Hematopoietic multipotent progenitor cell treated with erythropoietin and hydrocortisone succinate and interleukin-3 and kit ligand, for 8 days (in vitro differentiated cells): ENCODE measurements at regions not wholly inside any gene's neighbourhood (a gene's known extent, or its start where the extent isn't known, plus 50 kb on each side); places are given as distances from the start of the nearest gene placed in this dataset.
"Not testable (repeated sequence)": the region's sequence is repeated elsewhere in the genome, so short reads cannot be mapped to it uniquely, and the experiment has no call there.

Experiments used
- DNase-seq: peaks from one replicate; pipeline ENCODE4 v3.0.0-alpha.2; 2015

GRCh38 chr11:45000918-45001317 is 50.2 kb upstream of the TP53I11 start:
- no peak for DNase-seq

- DNase-seq, result no peak
Observed at GRCh38 chr11:45001466-45002165, 50.9 kb upstream of the TP53I11 start.

- no peak for DNase-seq
Observed at GRCh38 chr11:45005106-45005505, 54.4 kb upstream of the TP53I11 start.

- no peak for DNase-seq
Observed at GRCh38 chr11:45007011-45007410, 56.3 kb upstream of the TP53I11 start.

- DNase-seq, result not testable (repeated sequence)
Observed at GRCh38 chr11:45015983-45016382, 65.3 kb upstream of the TP53I11 start.

- DNase-seq, result not testable (repeated sequence)
Observed at GRCh38 chr11:45016446-45016845, 65.8 kb upstream of the TP53I11 start.

- no peak for DNase-seq
Observed at GRCh38 chr11:45017329-45017728, 66.6 kb upstream of the TP53I11 start.

- DNase-seq, result no peak
Observed at GRCh38 chr11:45021001-45021400, 70.3 kb upstream of the TP53I11 start.

- no peak for DNase-seq
Observed at GRCh38 chr11:45021692-45022141, 71.0 kb upstream of the TP53I11 start.

- DNase-seq, result no peak
Observed at GRCh38 chr11:45022294-45023064, 71.8 kb upstream of the TP53I11 start.

- DNase-seq, result no peak
Observed at GRCh38 chr11:45023065-45023365, 72.3 kb upstream of the TP53I11 start.

- DNase-seq, result no peak
Observed at GRCh38 chr11:45024316-45024715, 73.6 kb upstream of the TP53I11 start.

GRCh38 chr11:45024846-45025588 is 74.3 kb upstream of the TP53I11 start:
- no peak for DNase-seq

- no peak for DNase-seq
Observed at GRCh38 chr11:45025716-45026492, 75.2 kb upstream of the TP53I11 start.

- no peak for DNase-seq
Observed at GRCh38 chr11:45026835-45027234, 76.2 kb upstream of the TP53I11 start.

- DNase-seq, result no peak
Observed at GRCh38 chr11:45027312-45027711, 76.6 kb upstream of the TP53I11 start.

- no peak for DNase-seq
Observed at GRCh38 chr11:45028911-45029682, 78.4 kb upstream of the TP53I11 start.

- no peak for DNase-seq
Observed at GRCh38 chr11:45030778-45031177, 80.1 kb upstream of the TP53I11 start.

- DNase-seq, result no peak
Observed at GRCh38 chr11:45031912-45032519, 81.3 kb upstream of the TP53I11 start.

- no peak for DNase-seq
Observed at GRCh38 chr11:45035413-45035812, 84.7 kb upstream of the TP53I11 start.

GRCh38 chr11:45036010-45036409 is 85.3 kb upstream of the TP53I11 start:
- no peak for DNase-seq

GRCh38 chr11:45036733-45037132 is 86.0 kb upstream of the TP53I11 start:
- no peak for DNase-seq
